HG03095 (cell line): ENCODE measurements at regions not wholly inside any gene's neighbourhood (a gene's known extent, or its start where the extent isn't known, plus 50 kb on each side); places are given as distances from the start of the nearest gene placed in this dataset.

Source experiments
- ATAC-seq: cut with Tn5 transposase; IDR thresholded peaks from one replicate; pipeline ENCODE4 v1.9.1; 2021; ENCODE audit warnings: moderate library complexity; ENCODE audit not compliant: unreplicated experiment

DNA sequence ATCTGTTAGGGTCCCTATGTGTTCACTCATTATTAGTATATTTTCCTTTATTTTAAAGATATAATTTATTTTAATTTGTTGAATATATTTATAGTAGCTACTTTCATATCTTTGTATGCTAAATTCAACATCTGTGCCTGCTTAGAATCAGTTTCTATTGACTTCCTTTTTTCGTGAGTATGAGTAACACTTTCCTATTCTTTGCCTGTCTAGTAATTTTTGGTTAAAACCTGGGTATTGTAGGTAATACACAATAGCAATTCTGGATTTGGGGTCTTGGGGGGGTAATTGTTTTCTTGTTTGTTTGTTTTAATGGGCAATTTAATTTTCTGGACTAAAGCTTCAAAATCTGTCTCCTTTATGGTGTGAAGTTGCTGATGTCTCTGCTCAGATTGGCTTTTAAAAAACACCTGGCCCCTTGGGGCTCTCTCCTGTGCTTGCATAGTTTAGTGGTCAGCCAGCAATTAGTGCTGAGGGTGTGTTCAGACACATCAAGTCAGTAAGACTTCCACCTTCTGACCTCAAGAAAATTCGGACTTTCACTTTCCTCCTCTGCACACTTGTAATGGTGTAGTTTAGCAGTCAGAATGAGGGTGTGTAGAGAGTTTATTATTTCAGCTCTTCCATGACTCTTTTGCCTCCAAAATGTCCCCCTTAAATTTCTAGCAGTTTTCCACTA is 124.4 kb upstream of the MAP1B start:
- no peak for ATAC-seq

DNA sequence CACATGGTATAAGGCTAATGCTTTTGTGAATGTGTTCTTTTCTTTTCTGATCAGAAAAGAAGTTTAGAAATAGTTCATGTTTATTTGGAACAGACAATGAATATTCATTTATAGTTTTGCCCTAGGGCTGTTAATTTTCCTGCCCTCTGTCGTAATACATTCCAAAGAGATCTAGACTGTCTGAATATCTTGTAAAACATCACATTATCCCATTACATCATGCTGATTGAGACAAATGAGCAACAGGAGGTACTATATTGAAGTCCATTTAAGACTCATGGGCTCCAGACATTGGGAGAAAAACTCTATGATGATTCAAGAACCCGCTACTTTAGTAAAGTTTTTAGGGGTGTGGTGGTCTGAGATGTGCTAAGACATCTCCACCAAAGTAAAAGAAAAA is 121.2 kb upstream of the MAP1B start:
- no peak for ATAC-seq

DNA sequence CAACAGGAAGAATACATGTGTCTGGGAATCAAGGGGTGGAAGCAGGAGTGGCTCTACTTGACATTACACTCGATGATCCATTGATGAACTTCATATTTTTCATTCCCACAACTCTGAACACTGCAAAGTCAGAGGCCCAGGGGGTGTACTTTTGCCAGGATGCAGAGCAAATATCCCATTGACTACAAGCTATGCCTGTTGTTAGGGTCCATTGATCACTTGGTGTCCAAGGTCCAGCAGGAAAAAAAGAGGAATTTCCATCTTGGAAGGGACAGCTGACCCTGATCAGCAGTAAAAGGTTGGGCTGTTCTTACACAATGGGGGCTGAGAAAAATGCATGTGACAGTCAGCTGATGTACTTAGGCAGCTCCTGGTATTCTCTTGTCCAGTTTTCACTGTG is 118.5 kb upstream of the MAP1B start:
- no peak for ATAC-seq

DNA sequence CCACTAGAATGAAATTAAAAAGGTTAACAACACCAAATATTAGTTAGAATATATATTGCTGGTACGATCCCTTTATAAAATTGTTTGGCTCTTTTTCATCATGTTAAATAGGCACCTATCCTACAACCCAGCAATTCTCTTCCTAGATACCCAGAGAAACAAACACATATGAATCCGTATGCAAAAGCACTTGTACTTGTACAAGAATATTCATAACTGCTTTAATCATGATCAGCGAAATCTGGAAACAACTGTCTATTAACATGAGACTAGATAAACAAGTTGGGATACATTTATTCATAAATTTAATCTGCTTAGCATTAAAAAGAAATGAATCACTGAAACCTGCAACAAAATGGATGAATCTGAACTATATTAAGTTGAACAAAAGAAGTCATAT is 113.7 kb upstream of the MAP1B start:
- ATAC-seq = no peak

DNA sequence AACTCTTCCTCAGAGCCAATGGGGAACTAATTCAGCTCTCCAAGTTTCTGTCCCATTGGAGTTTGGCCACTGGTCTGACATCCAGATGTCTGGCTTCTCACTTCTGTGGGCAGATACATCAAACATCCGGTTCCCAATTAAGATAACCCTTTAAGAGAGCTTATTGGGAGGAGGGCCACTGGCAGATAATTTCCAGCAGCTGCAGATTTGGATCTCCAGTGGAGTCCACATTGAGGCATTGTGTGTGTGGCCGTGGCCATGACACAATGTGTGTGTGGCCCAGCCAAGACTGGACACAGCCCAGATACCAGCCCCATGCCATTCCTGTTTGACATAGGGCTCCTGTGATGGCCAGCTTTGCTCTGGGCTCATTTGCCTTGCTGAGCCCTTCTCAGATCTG is 110.5 kb upstream of the MAP1B start:
- ATAC-seq = no peak

DNA sequence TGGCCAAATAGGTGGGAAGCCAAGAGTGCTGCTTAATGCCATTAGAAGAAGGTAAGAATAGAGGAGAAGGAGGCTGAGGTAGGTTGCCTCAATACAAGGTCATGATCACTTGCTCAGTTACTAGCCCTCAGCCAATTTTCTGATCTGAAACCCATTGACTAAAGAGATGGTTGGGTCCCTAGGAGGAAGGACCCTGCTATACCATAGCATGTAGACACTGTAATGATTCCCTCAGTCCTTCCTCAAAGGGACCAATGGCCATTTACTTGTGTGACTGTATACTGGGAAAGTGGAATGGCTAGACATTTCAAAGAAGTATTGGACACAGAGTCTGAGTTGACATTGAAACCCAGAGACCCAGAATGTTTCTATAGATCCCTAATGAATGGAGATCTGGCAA is 108.5 kb upstream of the MAP1B start:
- no peak for ATAC-seq

DNA sequence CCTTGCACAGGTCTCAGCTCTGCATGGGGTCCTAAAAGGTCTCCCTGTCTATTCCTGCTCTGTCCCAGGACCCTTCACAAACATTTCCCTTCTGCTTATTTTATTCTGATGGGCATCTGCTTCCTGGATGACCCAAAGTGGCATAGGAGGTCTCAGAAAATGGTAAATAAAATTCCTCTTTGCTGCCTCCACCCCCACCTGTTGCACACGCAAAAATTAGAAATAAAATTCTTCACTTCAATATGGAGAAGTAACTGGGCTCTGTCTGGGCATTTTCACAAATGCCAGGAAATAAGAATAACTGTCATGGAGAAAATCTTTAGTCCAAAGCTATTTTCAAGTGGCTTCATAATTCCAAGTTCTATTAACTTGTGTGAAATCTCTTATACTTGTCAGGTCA is 106.6 kb upstream of the MAP1B start:
- ATAC-seq = no peak

DNA sequence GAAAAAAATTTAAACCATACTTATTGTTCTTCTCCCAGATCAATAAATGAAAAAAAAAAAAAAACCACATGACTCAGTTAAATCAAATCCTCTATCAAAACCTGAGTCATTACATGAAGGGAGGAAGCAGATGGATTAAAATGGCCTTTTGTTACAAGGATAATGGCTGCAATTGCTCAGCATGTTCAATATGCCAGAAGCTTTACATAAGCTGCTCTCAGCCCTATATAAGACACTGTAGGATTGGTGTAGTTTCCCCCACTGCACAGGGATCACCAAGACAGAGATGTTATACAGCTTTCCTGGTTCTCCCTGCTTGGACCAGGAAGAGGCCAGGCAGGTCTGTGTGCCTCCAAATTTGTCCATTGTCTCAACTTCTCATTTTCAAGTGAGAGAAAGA is 101.6 kb upstream of the MAP1B start:
- ATAC-seq = no peak

DNA sequence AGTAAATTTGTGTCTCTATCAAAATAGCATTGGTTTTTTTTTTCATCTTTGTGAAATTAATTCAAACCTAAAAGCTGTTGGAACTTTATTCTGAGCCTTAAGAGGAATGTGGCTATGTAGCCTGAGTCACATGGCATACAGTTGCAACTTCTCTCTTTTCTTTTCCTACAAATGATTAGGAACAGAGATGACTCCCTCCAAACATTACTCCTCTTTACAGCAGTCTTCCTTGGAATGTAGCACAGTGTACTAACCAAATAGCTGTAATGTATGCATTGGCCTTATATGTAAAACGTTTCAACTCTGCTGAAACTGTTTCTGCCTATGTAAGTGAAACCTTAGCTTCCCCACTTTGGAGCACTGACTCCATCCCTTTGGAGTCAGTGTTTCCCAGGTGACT is 100.9 kb upstream of the MAP1B start:
- no peak for ATAC-seq

DNA sequence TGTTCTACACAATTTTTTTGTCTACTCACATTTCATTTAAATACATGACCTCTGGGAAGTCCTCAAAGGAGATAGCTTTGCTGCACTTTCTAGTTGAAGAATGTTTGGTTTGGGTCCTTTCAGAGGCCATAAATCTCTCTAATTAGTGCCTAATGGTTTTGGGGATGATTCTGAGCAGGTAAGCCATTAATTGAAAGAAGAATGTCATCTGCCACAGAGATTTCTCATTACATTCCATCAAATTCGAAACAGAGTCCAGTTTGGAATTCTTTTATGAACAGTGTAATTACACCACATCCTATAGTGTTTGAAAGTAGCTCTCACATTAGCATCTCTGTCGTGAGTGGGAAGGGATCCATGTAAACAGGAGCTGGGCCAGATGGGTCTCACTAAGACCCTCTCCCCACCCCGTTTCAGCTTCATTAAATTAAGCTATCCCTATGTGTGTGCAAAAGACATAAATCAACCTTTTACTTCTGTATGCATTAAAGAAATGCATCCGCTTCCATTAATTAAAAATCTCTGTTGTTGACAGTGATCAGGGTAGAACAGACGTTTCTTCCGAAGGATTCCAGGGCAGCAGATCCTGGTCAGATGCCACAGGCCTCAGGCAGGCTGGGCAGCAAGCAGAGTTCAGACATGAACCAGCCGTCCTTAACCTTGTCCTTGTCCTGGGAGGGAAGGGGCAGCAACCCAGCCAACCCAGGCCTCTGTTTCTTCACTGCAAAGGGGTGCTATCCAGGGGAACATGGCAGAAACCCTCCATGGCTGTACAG is 99.8 kb upstream of the MAP1B start:
- ATAC-seq = no peak

DNA sequence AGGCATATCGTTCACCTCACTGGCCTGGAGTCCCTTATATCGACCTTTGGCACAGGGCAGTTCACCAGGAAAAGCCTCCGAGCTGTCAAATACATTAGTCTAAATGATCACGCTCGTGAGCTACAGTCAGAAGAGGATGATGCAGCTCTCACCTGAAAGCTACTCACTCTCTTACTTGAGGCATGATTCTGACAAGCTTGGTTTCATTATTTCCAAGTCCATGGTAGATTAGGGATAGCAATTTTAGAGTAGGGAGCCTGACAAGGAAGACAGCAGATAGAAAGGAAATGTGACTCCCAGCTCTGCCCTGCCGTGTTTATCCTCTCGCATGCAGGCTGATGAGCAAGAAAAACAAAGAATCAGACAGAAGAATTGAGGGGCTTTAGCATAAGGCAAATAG is 98.0 kb upstream of the MAP1B start:
- no peak for ATAC-seq

DNA sequence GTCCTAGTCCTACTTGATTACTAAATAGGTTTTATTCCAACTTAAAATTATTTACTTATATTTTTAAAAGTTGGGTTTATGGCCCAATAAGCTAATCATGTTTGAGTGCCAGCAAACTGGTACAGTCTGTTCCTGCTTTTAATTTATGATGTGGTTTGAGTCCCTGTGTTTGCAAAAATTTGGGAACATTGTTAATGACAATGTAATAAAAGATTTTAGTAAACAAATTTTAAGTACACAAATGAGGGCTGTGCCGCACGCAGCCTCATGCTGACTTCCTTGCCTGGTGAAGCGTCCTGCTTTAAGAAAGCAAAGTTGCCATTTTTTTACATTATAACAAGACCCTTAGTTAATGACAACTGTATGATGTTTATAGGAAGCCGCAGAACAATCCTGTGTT is 96.8 kb upstream of the MAP1B start:
- no peak for ATAC-seq

DNA sequence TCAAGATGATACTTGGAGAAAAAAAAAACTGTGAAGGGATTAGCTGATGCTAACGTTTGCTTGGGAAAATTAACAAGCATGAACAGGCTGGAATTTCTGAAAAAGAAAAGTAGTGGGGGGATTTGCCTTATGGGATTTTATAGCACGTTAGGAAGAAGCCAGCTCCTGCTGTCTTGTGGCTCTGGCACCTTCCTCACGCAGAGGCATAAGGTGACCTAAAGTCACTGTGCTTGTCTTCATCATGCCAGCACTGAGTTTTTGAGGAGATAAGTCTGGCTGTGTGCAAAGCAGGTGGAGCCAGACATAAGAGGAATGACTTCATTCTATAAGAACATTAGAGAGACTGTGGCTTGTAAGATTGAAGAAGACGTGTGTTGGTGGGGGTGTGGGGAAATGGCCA is 94.4 kb upstream of the MAP1B start:
- no peak for ATAC-seq

DNA sequence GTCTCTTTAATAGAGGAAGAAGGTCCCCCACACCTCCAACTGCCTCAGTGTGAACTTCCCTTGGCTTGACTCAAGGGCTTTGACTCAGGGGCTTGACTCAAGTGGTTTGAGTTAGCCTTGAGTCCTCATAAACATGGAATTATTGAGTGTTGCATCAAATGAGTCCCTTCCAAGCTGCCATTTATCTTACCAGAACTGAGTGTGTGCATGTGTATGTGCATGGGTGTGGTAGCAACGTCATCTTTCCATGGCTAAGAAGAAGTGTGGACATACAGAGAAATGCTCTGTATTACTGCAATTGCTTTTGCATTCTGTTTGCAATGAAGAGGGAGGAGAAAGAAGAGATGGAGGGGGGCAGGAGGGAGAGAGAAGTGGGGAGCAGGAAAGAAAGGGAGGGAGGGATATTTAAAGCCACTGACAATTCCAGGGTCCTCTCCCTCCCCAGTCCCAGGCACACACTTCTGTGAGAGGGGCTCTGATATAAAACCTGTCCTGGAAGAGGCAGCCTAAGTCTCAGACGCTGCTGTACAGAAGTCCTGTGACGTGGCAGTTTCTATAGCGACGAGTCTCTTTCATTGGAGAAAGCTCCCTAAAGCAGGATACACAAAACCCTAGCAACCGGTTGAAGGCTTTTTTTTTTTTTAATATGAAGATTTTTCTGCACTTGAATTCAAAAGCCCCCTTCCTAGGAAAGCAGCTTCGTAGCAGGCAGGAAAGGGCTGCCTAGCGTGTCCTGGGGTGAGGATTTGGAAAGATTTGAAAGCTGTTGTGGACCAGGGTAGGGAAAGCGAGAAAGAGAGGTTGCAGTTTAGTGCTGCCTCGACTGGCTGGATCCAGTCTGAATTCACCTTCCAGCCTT is 93.3 kb upstream of the MAP1B start:
- no peak for ATAC-seq

DNA sequence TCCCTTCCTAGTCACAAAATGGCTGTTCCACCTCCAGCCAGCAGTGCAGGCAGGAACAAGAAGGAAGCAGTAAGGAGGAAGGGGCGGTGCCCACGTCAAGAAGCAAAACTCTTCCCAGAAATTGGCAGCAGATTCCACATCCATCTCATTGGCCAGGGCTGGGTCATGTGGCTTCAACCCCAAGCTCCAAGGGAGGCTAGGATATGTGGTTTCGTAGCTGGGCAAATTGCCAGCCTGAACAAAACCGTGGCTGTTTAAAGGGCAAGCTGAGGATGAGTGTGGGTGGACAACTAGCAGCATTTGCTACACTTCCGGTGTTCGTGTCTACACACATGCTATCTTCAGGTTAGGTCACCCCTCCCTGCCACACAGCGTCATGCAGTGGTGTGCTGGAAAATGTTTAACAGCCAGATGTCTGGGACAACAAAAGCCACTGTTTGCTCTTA is 92.1 kb upstream of the MAP1B start:
- no peak for ATAC-seq

DNA sequence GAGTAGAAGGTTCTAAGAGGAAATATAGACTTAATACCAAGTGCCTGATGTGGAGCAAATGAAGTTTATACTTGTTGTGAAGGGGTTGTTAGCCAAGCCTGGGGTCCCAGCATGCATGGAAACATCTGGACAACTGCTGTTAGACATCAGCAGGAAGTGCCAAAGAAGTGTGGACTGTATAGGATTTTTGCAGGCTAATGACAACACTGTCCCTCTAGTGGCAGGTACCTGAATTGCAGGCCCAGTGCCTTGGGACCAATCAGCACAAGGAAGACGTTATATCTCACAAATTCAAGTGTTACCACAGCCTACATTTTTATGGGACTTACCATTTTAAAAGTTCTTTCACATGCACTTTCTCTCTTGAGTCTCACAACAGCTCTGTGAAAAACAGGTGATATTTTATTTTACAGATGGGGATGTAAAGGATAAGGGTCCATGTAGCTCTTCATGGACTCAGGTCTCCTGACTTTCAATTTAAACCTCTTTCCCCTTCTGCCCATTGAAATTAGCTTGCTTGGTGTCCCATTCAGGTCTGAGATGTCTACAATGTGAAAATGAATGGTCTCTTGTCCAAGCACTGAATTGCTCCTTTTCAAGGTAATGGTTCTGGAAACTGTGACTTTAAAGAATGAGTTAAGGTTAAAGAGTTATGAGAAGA is 89.0 kb upstream of the MAP1B start:
- no peak for ATAC-seq

DNA sequence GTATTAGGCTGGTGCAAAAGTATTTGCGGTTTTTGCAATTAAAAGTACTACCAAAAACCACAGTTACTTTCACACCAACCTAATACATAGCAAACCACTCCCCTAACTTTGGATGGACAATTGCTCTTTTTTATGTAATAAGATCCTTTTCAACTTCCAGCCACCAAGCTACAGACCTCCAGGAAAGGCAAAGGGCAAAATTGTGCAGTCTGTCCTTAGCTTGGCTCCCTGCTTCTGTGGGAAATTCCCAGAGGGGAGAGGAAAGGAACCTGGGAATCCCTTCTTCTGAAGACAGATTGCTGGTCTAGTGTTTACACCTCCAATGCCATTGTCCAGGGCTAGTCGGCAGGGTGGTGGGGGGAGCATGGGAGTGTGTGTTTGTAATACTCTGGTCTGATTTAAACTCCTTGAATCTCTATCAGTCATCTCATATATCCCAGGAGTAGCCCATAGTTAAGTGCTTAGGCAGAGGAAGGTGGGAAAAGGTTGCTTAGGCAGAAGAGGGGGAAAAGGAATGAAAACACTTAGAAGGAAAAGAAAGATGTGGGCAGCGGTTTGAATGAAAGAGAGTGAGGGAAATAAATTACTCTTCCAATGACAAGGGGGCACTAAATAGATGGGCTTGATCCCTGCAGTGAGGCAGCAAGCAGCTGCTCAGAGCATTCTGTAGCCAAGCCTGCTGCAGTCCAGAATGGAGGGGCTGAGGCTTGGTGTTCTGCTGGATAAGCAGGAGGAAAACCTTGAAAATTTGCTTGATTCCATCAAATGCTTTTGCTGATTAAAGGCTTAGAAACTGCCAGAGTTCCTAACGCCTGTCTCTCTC is 86.9 kb upstream of the MAP1B start:
- ATAC-seq = no peak

DNA sequence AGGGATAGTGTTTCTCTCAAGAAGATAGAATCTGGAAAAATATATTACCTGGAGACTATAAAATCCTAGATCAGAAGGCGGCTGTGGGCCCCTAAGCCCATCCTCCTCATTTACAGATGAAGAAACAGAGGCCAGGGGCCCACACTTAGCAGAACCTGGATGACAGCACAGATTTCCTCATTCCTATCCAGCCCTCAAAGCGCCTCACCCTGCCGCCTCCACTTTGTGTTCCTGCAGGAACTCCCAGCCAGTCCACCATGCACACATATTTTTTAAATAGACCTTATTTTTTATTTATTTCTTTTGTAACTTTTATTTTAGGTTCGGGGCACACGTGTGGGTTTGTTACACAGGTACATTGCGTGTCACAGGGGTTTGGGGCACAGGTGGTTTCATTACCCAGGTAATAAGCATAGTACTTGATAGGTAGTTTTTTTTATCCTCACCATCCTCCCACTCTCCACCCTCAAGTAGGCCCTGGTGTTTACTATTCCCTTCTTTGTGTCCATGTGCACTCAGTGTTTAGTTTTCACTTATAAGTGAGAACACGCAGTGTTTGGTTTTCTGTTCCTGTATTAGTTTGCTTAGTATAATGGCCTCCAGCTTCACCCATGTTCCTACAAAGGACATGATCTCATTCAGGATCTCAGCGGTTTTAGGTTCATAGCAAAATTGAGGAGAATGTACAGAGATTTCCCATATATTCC is 85.5 kb upstream of the MAP1B start:
- ATAC-seq = no peak

DNA sequence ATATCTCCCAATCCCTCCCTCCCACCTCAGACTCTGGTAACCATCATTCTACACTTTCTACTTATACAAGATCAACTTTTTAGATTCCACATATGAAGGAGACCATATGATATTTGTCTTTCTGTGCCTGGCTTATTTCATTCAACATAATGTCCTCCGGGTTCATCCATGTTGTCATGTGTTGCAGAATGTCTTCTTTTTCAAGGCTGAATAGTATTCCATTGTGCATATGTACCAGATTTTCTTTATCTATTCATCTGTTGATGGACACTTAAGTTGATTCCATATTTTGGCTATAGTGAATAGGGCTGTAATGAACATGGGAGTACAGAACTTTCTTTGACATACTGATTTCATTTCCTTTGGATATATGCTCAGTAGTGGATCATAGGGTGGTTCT is 78.9 kb upstream of the MAP1B start:
- no peak for ATAC-seq

DNA sequence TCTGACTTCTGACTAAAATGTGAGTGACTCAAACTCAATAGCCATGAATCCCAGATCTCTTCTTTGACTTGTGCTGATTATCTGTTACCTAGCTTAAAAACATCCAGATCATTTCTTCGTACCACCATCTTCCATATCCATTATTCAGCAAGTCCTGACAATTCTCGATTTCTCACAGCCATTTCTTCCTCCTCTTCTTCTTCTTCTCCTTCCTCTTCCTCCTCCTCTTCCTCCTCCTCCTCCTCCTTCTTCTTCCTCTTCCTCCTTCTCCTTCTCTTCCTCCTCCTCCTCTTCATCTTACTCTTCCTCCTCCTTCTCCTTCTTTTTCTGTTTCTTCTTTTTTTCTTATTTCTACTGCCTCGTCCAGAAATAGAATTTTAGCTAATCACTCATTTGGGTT is 77.0 kb upstream of the MAP1B start:
- no peak for ATAC-seq
